ENCODE measurements at regions not wholly inside any gene's neighbourhood (a gene's known extent, or its start where the extent isn't known, plus 50 kb on each side); places are given as distances from the start of the nearest gene placed in this dataset.
"Not testable (repeated sequence)": the region's sequence is repeated elsewhere in the genome, so short reads cannot be mapped to it uniquely, and the experiment has no call there.

GRCh38 chr4:164087733-164088132 lies 593.2 kb downstream of the TMA16 start:
- no peaks in the 10 kb centered on the region for H3K4me1 ChIP-seq (ENCODE audit: insufficient read depth, insufficient read length)
- no peak for DNase-seq (ENCODE audit: low read depth, low spot score)
- H3K9me3 ChIP-seq (ENCODE audit: insufficient read depth, low read length) = no peaks in the 10 kb centered on the region
- H3K4me3 ChIP-seq (ENCODE audit: insufficient read length, low read depth) = no peak overlapping the region
- H3K27me3 ChIP-seq (ENCODE audit: insufficient read depth, insufficient read length) = no peaks in the 10 kb centered on the region
- no peaks in the 10 kb centered on the region for H3K36me3 ChIP-seq (ENCODE audit: insufficient read depth, insufficient read length, low read length)
- H3K9ac ChIP-seq (ENCODE audit: insufficient read length, low read depth) = no peak overlapping the region
- TF ChIP-seq ZNF274 (IDR thresholded peaks at IDR 0.05; ENCODE audit: low read depth, low read length) (no peak), YY1 (IDR thresholded peaks at IDR 0.05; ENCODE audit: insufficient read depth, insufficient read length) (no peak), SUZ12 (IDR thresholded peaks at IDR 0.05; ENCODE audit: extremely low read depth, insufficient read depth, insufficient read length) (no peak)

GRCh38 chr4:164095313-164096110 lies 601.0 kb downstream of the TMA16 start:
- Histone ChIP-seq H3K4me1 (ENCODE audit: insufficient read depth, insufficient read length) (no peaks in the 10 kb centered on the region), H3K9me3 (ENCODE audit: insufficient read depth, low read length) (no peaks in the 10 kb centered on the region), H3K36me3 (ENCODE audit: insufficient read depth, insufficient read length, low read length) (no peaks in the 10 kb centered on the region), H3K27me3 (ENCODE audit: insufficient read depth, insufficient read length) (no peaks in the 10 kb centered on the region), H3K4me3 (ENCODE audit: insufficient read length, low read depth) (no peak overlapping the region), H3K9ac (ENCODE audit: insufficient read length, low read depth) (no peak overlapping the region)
- TF ChIP-seq YY1 (IDR thresholded peaks at IDR 0.05; ENCODE audit: insufficient read depth, insufficient read length) (no peak), SUZ12 (IDR thresholded peaks at IDR 0.05; ENCODE audit: extremely low read depth, insufficient read depth, insufficient read length) (no peak), ZNF274 (IDR thresholded peaks at IDR 0.05; ENCODE audit: low read depth, low read length) (no peak)
- no peak for DNase-seq (ENCODE audit: low read depth, low spot score)

- TF ChIP-seq ZNF274 (IDR thresholded peaks at IDR 0.05; ENCODE audit: low read depth, low read length) = no peak
- no peak for TF ChIP-seq SUZ12 (IDR thresholded peaks at IDR 0.05; ENCODE audit: extremely low read depth, insufficient read depth, insufficient read length)
- TF ChIP-seq YY1 (IDR thresholded peaks at IDR 0.05; ENCODE audit: insufficient read depth, insufficient read length) = no peak
- Histone ChIP-seq H3K9ac (ENCODE audit: insufficient read length, low read depth) (no peak overlapping the region), H3K9me3 (ENCODE audit: insufficient read depth, low read length) (no peaks in the 10 kb centered on the region), H3K4me1 (ENCODE audit: insufficient read depth, insufficient read length) (no peaks in the 10 kb centered on the region), H3K27me3 (ENCODE audit: insufficient read depth, insufficient read length) (no peaks in the 10 kb centered on the region), H3K36me3 (ENCODE audit: insufficient read depth, insufficient read length, low read length) (no peaks in the 10 kb centered on the region), H3K4me3 (ENCODE audit: insufficient read length, low read depth) (no peak overlapping the region)
- no peak for DNase-seq (ENCODE audit: low read depth, low spot score)
Observed at GRCh38 chr4:164096766-164097518, 602.5 kb downstream of the TMA16 start.

- H3K27me3 ChIP-seq (ENCODE audit: insufficient read depth, insufficient read length); H3K4me3 ChIP-seq (ENCODE audit: insufficient read length, low read depth); H3K36me3 ChIP-seq (ENCODE audit: insufficient read depth, insufficient read length, low read length); H3K9me3 ChIP-seq (ENCODE audit: insufficient read depth, low read length); H3K9ac ChIP-seq (ENCODE audit: insufficient read length, low read depth); H3K4me1 ChIP-seq (ENCODE audit: insufficient read depth, insufficient read length); DNase-seq (ENCODE audit: low read depth, low spot score): not testable (repeated sequence)
Observed at GRCh38 chr4:164100741-164101365, 606.4 kb downstream of the TMA16 start.

GRCh38 chr4:164108971-164109370 lies 614.5 kb downstream of the TMA16 start:
- TF ChIP-seq SUZ12 (IDR thresholded peaks at IDR 0.05; ENCODE audit: extremely low read depth, insufficient read depth, insufficient read length) (no peak), YY1 (IDR thresholded peaks at IDR 0.05; ENCODE audit: insufficient read depth, insufficient read length) (no peak), ZNF274 (IDR thresholded peaks at IDR 0.05; ENCODE audit: low read depth, low read length) (no peak)
- Histone ChIP-seq H3K36me3 (ENCODE audit: insufficient read depth, insufficient read length, low read length) (no peaks in the 10 kb centered on the region), H3K27me3 (ENCODE audit: insufficient read depth, insufficient read length) (no peaks in the 10 kb centered on the region), H3K4me3 (ENCODE audit: insufficient read length, low read depth) (no peak overlapping the region), H3K4me1 (ENCODE audit: insufficient read depth, insufficient read length) (no peaks in the 10 kb centered on the region), H3K9me3 (ENCODE audit: insufficient read depth, low read length) (no peaks in the 10 kb centered on the region), H3K9ac (ENCODE audit: insufficient read length, low read depth) (no peak overlapping the region)
- DNase-seq (ENCODE audit: low read depth, low spot score) = no peak

- no peaks in the 10 kb centered on the region for H3K4me1 ChIP-seq (ENCODE audit: insufficient read depth, insufficient read length)
- no peak for DNase-seq (ENCODE audit: low read depth, low spot score)
- no peak for TF ChIP-seq ZNF274 (IDR thresholded peaks at IDR 0.05; ENCODE audit: low read depth, low read length)
- no peaks in the 10 kb centered on the region for H3K27me3 ChIP-seq (ENCODE audit: insufficient read depth, insufficient read length)
- H3K36me3 ChIP-seq (ENCODE audit: insufficient read depth, insufficient read length, low read length) = no peaks in the 10 kb centered on the region
- H3K9ac ChIP-seq (ENCODE audit: insufficient read length, low read depth) = no peak overlapping the region
- no peaks in the 10 kb centered on the region for H3K9me3 ChIP-seq (ENCODE audit: insufficient read depth, low read length)
- H3K4me3 ChIP-seq (ENCODE audit: insufficient read length, low read depth) = no peak overlapping the region
Observed at GRCh38 chr4:164109503-164109902, 615.0 kb downstream of the TMA16 start.

GRCh38 chr4:164115236-164115635 lies 620.7 kb downstream of the TMA16 start:
- no peak for DNase-seq (ENCODE audit: low read depth, low spot score)
- H3K4me1 ChIP-seq (ENCODE audit: insufficient read depth, insufficient read length) = no peaks in the 10 kb centered on the region
- no peak overlapping the region for H3K4me3 ChIP-seq (ENCODE audit: insufficient read length, low read depth)
- no peak overlapping the region for H3K9ac ChIP-seq (ENCODE audit: insufficient read length, low read depth)
- no peaks in the 10 kb centered on the region for H3K27me3 ChIP-seq (ENCODE audit: insufficient read depth, insufficient read length)
- H3K36me3 ChIP-seq (ENCODE audit: insufficient read depth, insufficient read length, low read length) = no peaks in the 10 kb centered on the region
- no peak for TF ChIP-seq SUZ12 (IDR thresholded peaks at IDR 0.05; ENCODE audit: extremely low read depth, insufficient read depth, insufficient read length)
- TF ChIP-seq YY1 (IDR thresholded peaks at IDR 0.05; ENCODE audit: insufficient read depth, insufficient read length) = no peak
- no peak for TF ChIP-seq ZNF274 (IDR thresholded peaks at IDR 0.05; ENCODE audit: low read depth, low read length)
- H3K9me3 ChIP-seq (ENCODE audit: insufficient read depth, low read length) = no peaks in the 10 kb centered on the region

All from NT2/D1 (cell line).